ENCODE measurements at regions not wholly inside any gene's neighbourhood (a gene's known extent, or its start where the extent isn't known, plus 50 kb on each side); places are given as distances from the start of the nearest gene placed in this dataset.

DNA sequence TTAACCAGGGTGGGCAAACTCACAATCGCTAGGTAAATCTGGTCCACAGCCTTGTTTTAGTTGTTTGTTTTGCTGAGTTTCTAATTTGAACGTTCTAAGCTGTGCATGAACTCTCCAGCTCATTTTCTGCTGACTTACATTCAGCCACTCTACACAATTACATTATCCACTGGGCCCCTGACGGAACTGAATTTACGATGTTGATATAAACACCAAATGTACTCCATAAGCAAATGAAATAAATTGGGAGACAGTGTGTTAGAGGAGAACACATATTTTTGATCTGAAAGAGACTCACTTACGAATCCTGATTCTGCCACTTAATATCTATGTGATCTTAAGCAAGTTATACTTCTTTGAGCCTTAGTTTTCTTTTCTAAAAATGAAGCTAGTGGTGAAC, 393.4 kb downstream of the ZNF608 start:
- no peaks in the 10 kb centered on the region for H3K4me1 ChIP-seq
- no peaks in the 10 kb centered on the region for H3K36me3 ChIP-seq
- no peak for DNase-seq
- no peak for ATAC-seq
- no peaks in the 10 kb centered on the region for H3K9me3 ChIP-seq
- intact Hi-C loops (cut with DNase I; ENCODE audit: low total_unique reads) = loop anchor here (5.0 kb wide), 1 partner anchor 94 kb away; no protein-coding TSS in a partner anchor
- no peak for TF ChIP-seq POLR2A (IDR thresholded peaks at IDR 0.05)
- TF ChIP-seq, protein P1, sequence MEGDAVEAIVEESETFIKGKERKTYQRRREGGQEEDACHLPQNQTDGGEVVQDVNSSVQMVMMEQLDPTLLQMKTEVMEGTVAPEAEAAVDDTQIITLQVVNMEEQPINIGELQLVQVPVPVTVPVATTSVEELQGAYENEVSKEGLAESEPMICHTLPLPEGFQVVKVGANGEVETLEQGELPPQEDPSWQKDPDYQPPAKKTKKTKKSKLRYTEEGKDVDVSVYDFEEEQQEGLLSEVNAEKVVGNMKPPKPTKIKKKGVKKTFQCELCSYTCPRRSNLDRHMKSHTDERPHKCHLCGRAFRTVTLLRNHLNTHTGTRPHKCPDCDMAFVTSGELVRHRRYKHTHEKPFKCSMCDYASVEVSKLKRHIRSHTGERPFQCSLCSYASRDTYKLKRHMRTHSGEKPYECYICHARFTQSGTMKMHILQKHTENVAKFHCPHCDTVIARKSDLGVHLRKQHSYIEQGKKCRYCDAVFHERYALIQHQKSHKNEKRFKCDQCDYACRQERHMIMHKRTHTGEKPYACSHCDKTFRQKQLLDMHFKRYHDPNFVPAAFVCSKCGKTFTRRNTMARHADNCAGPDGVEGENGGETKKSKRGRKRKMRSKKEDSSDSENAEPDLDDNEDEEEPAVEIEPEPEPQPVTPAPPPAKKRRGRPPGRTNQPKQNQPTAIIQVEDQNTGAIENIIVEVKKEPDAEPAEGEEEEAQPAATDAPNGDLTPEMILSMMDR (IDR thresholded peaks at IDR 0.05 in 4 of 5, conservative IDR thresholded peaks at IDR 0.05 in 1 of 5) = no peak
- H3K4me3 ChIP-seq = no peak overlapping the region
- no peak overlapping the region for H3K27ac ChIP-seq
- H3K27me3 ChIP-seq = no peaks in the 10 kb centered on the region
- in situ Hi-C loops (cut with MboI; ENCODE audit: low sequenced_read_pairs in 4 of 4) = no loop called here

GRCh38 chr5:124352312-124352711, 394.1 kb downstream of the ZNF608 start:
- in situ Hi-C loops (cut with MboI; ENCODE audit: low sequenced_read_pairs in 4 of 4) (no loop called here), intact Hi-C loops (cut with DNase I; ENCODE audit: low total_unique reads) (loop anchor here (5.0 kb wide), 1 partner anchor 95 kb away; no protein-coding TSS in a partner anchor)
- H3K36me3 ChIP-seq = no peaks in the 10 kb centered on the region
- no peaks in the 10 kb centered on the region for H3K4me1 ChIP-seq
- no peak overlapping the region for H3K27ac ChIP-seq
- H3K4me3 ChIP-seq = no peak overlapping the region
- DNase-seq (no peak), ATAC-seq (no peak)
- H3K9me3 ChIP-seq = no peaks in the 10 kb centered on the region
- H3K27me3 ChIP-seq = no peaks in the 10 kb centered on the region
- no peak for TF ChIP-seq POLR2A (IDR thresholded peaks at IDR 0.05)
- TF ChIP-seq, protein P1 (IDR thresholded peaks at IDR 0.05 in 4 of 5, conservative IDR thresholded peaks at IDR 0.05 in 1 of 5) = no peak

- H3K4me3 ChIP-seq = no peak overlapping the region
- H3K27ac ChIP-seq = no peak overlapping the region
- DNase-seq (no peak), ATAC-seq (no peak)
- H3K9me3 ChIP-seq = no peaks in the 10 kb centered on the region
- in situ Hi-C loops (cut with MboI; ENCODE audit: low sequenced_read_pairs in 4 of 4) (no loop called here), intact Hi-C loops (cut with DNase I; ENCODE audit: low total_unique reads) (loop anchor here (5.0 kb wide), 1 partner anchor 97 kb away; no protein-coding TSS in a partner anchor)
- H3K36me3 ChIP-seq = no peaks in the 10 kb centered on the region
- no peaks in the 10 kb centered on the region for H3K27me3 ChIP-seq
- TF ChIP-seq POLR2A (IDR thresholded peaks at IDR 0.05) = no peak
- TF ChIP-seq, protein P1 (IDR thresholded peaks at IDR 0.05 in 4 of 5, conservative IDR thresholded peaks at IDR 0.05 in 1 of 5) = no peak
- no peaks in the 10 kb centered on the region for H3K4me1 ChIP-seq
Observed at GRCh38 chr5:124349931-124350330, 396.5 kb downstream of the ZNF608 start.

DNA sequence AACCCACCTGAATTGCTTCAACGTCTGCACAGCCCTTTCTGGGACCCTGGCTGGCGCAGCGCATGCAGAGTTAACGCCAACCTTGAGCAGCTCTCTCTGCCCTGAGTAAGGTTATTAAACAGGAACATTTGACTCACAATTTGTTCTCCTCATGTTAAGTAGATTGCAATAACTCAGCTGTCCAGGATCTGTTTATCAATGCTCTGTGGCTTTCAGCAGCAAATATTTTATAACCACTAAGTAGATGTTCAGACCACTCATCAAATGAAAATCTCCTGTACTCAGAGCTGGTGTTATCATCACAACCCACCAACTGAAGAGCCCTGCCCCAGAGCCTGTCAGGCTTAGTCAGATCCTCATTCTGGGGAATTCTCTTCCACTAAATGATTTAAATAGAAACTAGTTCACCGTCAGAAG, 403.0 kb downstream of the ZNF608 start:
- DNase-seq = no peak
- H3K27me3 ChIP-seq = no peaks in the 10 kb centered on the region
- ATAC-seq = no peak
- H3K9me3 ChIP-seq = no peaks in the 10 kb centered on the region
- H3K27ac ChIP-seq = no peak overlapping the region
- no peak overlapping the region for H3K4me3 ChIP-seq
- intact Hi-C loops (cut with DNase I; ENCODE audit: low total_unique reads) = no loop called here
- in situ Hi-C loops (cut with MboI; ENCODE audit: low sequenced_read_pairs in 4 of 4) = no loop called here
- H3K36me3 ChIP-seq = no peaks in the 10 kb centered on the region
- TF ChIP-seq, protein P1 (IDR thresholded peaks at IDR 0.05 in 4 of 5, conservative IDR thresholded peaks at IDR 0.05 in 1 of 5) = no peak
- no peak for TF ChIP-seq POLR2A (IDR thresholded peaks at IDR 0.05)
- peaks cover 11 to 14% of the 10 kb centered on the region in 2 donors for H3K4me1 ChIP-seq

DNA sequence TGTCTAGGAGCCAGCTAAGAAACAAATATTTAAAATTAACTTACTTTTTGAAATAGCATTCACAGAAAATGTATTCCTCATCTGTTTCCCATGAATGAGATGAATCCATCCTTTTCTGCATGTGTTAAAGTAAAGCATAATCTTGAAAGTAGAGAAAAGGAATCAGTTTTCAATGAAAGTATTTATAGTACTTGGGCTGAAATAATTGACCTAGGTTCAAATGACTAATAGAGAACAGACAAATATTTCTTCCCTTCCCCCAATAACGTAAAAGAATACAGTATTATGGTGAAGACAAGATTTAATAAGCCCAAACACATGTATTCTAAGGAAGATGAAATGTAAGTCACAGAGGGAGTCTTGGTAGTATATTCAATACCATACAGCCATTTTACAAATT, 403.5 kb downstream of the ZNF608 start:
- H3K27ac ChIP-seq = no peak overlapping the region
- ATAC-seq (no peak), DNase-seq (no peak)
- no peaks in the 10 kb centered on the region for H3K36me3 ChIP-seq
- TF ChIP-seq POLR2A (IDR thresholded peaks at IDR 0.05) = no peak
- TF ChIP-seq, protein P1 (IDR thresholded peaks at IDR 0.05 in 4 of 5, conservative IDR thresholded peaks at IDR 0.05 in 1 of 5) = no peak
- no peaks in the 10 kb centered on the region for H3K9me3 ChIP-seq
- no peak overlapping the region for H3K4me3 ChIP-seq
- in situ Hi-C loops (cut with MboI; ENCODE audit: low sequenced_read_pairs in 4 of 4) = no loop called here
- no peaks in the 10 kb centered on the region for H3K27me3 ChIP-seq
- intact Hi-C loops (cut with DNase I; ENCODE audit: low total_unique reads) = no loop called here
- H3K4me1 ChIP-seq = peaks cover 11 to 14% of the 10 kb centered on the region in 2 donors

Measured in gastrocnemius medialis (tissue), 4 donors.